Caco-2 (cell line): ENCODE measurements at regions not wholly inside any gene's neighbourhood (a gene's known extent, or its start where the extent isn't known, plus 50 kb on each side); places are given as distances from the start of the nearest gene placed in this dataset.

ENCODE experiments used
- BruUV-seq: library from RNA; stranded (reverse); fragments of 400-500 nt; replicated peaks from 2 replicates; lab custom pipeline; 2021; lab: Mats Ljungman, UMichigan
- CTCF ChIA-PET: fragments of 300-600 bp; sonication (Branson Sonifier 250); formaldehyde crosslinking; loops from one replicate; lab custom pipeline; 2022; ENCODE audit warnings: antibody characterized with exemption; lab: Charles Lee
- POLR2A ChIA-PET: fragments of 300-600 bp; sonication (Branson Sonifier 250); formaldehyde crosslinking; loops from one replicate; lab custom pipeline; 2022; ENCODE audit warnings: antibody characterized with exemption; lab: Charles Lee
- DNase-seq, 2 experiments: peaks; one replicate each; pipeline versions ENCODE4 v3.0.0 to v3.0.0-alpha.2; 2020 to 2022
- H3K27me3 ChIP-seq: replicated peaks from 2 replicates; pipeline ENCODE4 v1.6.0; 2011; ENCODE audit warnings: low read length; ENCODE audit not compliant: control insufficient read depth, insufficient read depth
- H3K36me3 ChIP-seq: 2 replicates; pipeline ENCODE4 v1.5.1; 2011; ENCODE audit warnings: low read length; ENCODE audit not compliant: control insufficient read depth, insufficient read depth
- H3K4me1 ChIP-seq: fragments of 250-450 bp; sonication (Bioruptor Pico); 2 replicates; pipeline ENCODE4 v1.5.1; 2020; ENCODE audit warnings: mild to moderate bottlenecking
- H3K4me3 ChIP-seq: 2 replicates; pipeline ENCODE4 v1.5.1; 2011; ENCODE audit warnings: low read depth, mild to moderate bottlenecking, control low read depth, low read length
- H3K9me3 ChIP-seq: fragments of 250-450 bp; sonication (Bioruptor Pico); 2 replicates; pipeline ENCODE4 v1.5.1; 2020; ENCODE audit warnings: mild to moderate bottlenecking, moderate library complexity
- H3K27ac Mint-ChIP-seq: one replicate; pipeline ENCODE4 v1.8.0; 2022; ENCODE audit warnings: mixed read lengths; ENCODE audit not compliant: unreplicated experiment
- H3K27me3 Mint-ChIP-seq: one replicate; pipeline ENCODE4 v1.8.0; 2022; ENCODE audit warnings: mixed read lengths; ENCODE audit not compliant: insufficient read depth, unreplicated experiment
- H3K36me3 Mint-ChIP-seq: one replicate; pipeline ENCODE4 v1.8.0; 2022; ENCODE audit warnings: mild to moderate bottlenecking, mixed read lengths; ENCODE audit not compliant: insufficient read depth, unreplicated experiment
- H3K4me1 Mint-ChIP-seq: one replicate; pipeline ENCODE4 v1.8.0; 2022; ENCODE audit warnings: low read depth, mixed read lengths; ENCODE audit not compliant: unreplicated experiment
- H3K4me3 Mint-ChIP-seq: one replicate; pipeline ENCODE4 v1.8.0; 2022; ENCODE audit warnings: mild to moderate bottlenecking, moderate library complexity, mixed read lengths; ENCODE audit not compliant: unreplicated experiment
- H3K9me3 Mint-ChIP-seq: one replicate; pipeline ENCODE4 v1.8.0; 2022; ENCODE audit warnings: mixed read lengths; ENCODE audit not compliant: unreplicated experiment
- intact Hi-C: fragments of 100-400 bp; cut with micrococcal nuclease; formaldehyde crosslinking; loops from one replicate; pipeline ENCODE4 v1.10.0; 2022; ENCODE audit not compliant: unreplicated experiment
- TF ChIP-seq, protein P1 (sequence below), 2 experiments: fragments of 200-600 bp in 1 of 2; IDR thresholded peaks; 1 replicate in 1 of 2; 2 replicates in 1 of 2; pipeline versions ENCODE4 v1.5.1 to v1.8.0; 2011 to 2022; ENCODE audit warnings: antibody characterized with exemption in 1 of 2, control low read depth in 1 of 2, inconsistent platforms in 1 of 2, low read depth in 1 of 2, low read length in 1 of 2, mild to moderate bottlenecking in 1 of 2, moderate library complexity in 1 of 2; ENCODE audit not compliant: insufficient read depth in 1 of 2, severe bottlenecking in 1 of 2, unreplicated experiment in 1 of 2

- Mint-ChIP-seq H3K4me3 (no peak overlapping the region), H3K27me3 (no peaks in the 10 kb centered on the region), H3K4me1 (peaks cover 6% of the 10 kb centered on the region), H3K27ac (no peak overlapping the region), H3K36me3 (no peaks in the 10 kb centered on the region), H3K9me3 (no peaks in the 10 kb centered on the region)
- no peak for DNase-seq
- no TSS peak for BruUV-seq
- POLR2A ChIA-PET: no interaction called here
- no peaks in the 10 kb centered on the region for H3K27me3 ChIP-seq
- no peaks in the 10 kb centered on the region for H3K4me1 ChIP-seq
- intact Hi-C loops: no loop called here
- H3K36me3 ChIP-seq: no peaks in the 10 kb centered on the region
- H3K4me3 ChIP-seq: no peak overlapping the region
- no peaks in the 10 kb centered on the region for H3K9me3 ChIP-seq
- CTCF ChIA-PET: no interaction called here
- TF ChIP-seq, protein P1, sequence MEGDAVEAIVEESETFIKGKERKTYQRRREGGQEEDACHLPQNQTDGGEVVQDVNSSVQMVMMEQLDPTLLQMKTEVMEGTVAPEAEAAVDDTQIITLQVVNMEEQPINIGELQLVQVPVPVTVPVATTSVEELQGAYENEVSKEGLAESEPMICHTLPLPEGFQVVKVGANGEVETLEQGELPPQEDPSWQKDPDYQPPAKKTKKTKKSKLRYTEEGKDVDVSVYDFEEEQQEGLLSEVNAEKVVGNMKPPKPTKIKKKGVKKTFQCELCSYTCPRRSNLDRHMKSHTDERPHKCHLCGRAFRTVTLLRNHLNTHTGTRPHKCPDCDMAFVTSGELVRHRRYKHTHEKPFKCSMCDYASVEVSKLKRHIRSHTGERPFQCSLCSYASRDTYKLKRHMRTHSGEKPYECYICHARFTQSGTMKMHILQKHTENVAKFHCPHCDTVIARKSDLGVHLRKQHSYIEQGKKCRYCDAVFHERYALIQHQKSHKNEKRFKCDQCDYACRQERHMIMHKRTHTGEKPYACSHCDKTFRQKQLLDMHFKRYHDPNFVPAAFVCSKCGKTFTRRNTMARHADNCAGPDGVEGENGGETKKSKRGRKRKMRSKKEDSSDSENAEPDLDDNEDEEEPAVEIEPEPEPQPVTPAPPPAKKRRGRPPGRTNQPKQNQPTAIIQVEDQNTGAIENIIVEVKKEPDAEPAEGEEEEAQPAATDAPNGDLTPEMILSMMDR (IDR thresholded peaks at IDR 0.05; ENCODE audit: insufficient read depth in 1 of 2, low read depth in 1 of 2, low read length in 1 of 2, severe bottlenecking in 1 of 2, unreplicated experiment in 1 of 2): no peak
These were observed 80.5 kb upstream of the SETMAR start for GRCh38 chr3:4222574-4223175.

DNA sequence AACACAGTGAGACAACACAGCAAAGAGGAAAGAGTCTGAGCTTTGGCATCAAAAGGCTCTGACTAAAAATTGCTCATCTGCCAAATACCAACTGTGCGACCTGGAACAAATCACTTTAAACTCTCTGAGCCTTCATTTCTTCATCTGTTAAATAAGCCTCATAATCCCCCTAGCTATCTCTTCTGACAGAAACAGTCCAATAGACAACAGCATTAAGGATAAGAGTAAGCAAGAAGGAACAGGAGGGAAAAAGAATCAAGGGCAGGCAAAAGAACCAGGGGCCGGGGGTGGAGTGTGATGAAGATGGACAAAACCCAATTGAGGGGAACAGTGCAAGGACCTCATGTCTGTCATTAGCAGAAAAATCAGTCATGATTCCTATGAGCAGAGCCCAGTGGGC is 79.4 kb upstream of the SETMAR start:
- POLR2A ChIA-PET: no interaction called here
- H3K36me3 Mint-ChIP-seq: no peaks in the 10 kb centered on the region
- Histone ChIP-seq H3K36me3 (no peaks in the 10 kb centered on the region), H3K9me3 (no peaks in the 10 kb centered on the region), H3K4me3 (no peak overlapping the region), H3K27me3 (no peaks in the 10 kb centered on the region), H3K4me1 (no peaks in the 10 kb centered on the region)
- H3K4me1 Mint-ChIP-seq: peaks cover 6% of the 10 kb centered on the region
- H3K27me3 Mint-ChIP-seq: no peaks in the 10 kb centered on the region
- H3K27ac Mint-ChIP-seq: no peak overlapping the region
- TF ChIP-seq, protein P1 (IDR thresholded peaks at IDR 0.05; ENCODE audit: insufficient read depth in 1 of 2, low read depth in 1 of 2, low read length in 1 of 2, severe bottlenecking in 1 of 2, unreplicated experiment in 1 of 2): no peak
- CTCF ChIA-PET: no interaction called here
- H3K9me3 Mint-ChIP-seq: no peaks in the 10 kb centered on the region
- no TSS peak for BruUV-seq
- no peak for DNase-seq
- intact Hi-C loops: no loop called here
- no peak overlapping the region for H3K4me3 Mint-ChIP-seq

DNA sequence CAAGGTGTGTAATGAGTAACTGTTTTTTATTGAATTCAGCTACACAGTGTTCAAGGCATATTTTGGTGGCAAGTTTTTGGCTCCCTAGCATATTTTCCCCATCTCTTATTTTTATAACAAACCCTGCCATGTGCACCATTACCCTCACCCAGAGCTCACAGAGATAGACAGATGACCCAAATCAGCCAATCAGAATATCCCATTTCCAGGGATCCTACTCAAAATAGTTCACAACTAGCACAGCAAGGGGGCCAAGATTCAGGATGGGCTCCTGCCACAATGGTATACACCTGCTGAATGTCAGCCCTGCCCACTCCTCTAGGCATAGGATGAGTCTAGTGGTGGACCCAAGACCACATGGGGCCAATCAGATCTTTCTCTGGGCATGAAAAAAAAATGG is 78.8 kb upstream of the SETMAR start:
- BruUV-seq: no TSS peak
- no peak for DNase-seq
- H3K4me1 ChIP-seq: no peaks in the 10 kb centered on the region
- H3K9me3 ChIP-seq: no peaks in the 10 kb centered on the region
- H3K36me3 Mint-ChIP-seq: no peaks in the 10 kb centered on the region
- CTCF ChIA-PET: no interaction called here
- peaks cover 6% of the 10 kb centered on the region for H3K4me1 Mint-ChIP-seq
- intact Hi-C loops: no loop called here
- no peaks in the 10 kb centered on the region for H3K27me3 Mint-ChIP-seq
- TF ChIP-seq, protein P1 (IDR thresholded peaks at IDR 0.05; ENCODE audit: insufficient read depth in 1 of 2, low read depth in 1 of 2, low read length in 1 of 2, severe bottlenecking in 1 of 2, unreplicated experiment in 1 of 2): no peak
- no peak overlapping the region for H3K4me3 Mint-ChIP-seq
- no peak overlapping the region for H3K27ac Mint-ChIP-seq
- no peaks in the 10 kb centered on the region for H3K27me3 ChIP-seq
- POLR2A ChIA-PET: no interaction called here
- H3K36me3 ChIP-seq: no peaks in the 10 kb centered on the region
- no peaks in the 10 kb centered on the region for H3K9me3 Mint-ChIP-seq
- H3K4me3 ChIP-seq: no peak overlapping the region
